ENCODE measurements at regions not wholly inside any gene's neighbourhood (a gene's known extent, or its start where the extent isn't known, plus 50 kb on each side); places are given as distances from the start of the nearest gene placed in this dataset.

DNA sequence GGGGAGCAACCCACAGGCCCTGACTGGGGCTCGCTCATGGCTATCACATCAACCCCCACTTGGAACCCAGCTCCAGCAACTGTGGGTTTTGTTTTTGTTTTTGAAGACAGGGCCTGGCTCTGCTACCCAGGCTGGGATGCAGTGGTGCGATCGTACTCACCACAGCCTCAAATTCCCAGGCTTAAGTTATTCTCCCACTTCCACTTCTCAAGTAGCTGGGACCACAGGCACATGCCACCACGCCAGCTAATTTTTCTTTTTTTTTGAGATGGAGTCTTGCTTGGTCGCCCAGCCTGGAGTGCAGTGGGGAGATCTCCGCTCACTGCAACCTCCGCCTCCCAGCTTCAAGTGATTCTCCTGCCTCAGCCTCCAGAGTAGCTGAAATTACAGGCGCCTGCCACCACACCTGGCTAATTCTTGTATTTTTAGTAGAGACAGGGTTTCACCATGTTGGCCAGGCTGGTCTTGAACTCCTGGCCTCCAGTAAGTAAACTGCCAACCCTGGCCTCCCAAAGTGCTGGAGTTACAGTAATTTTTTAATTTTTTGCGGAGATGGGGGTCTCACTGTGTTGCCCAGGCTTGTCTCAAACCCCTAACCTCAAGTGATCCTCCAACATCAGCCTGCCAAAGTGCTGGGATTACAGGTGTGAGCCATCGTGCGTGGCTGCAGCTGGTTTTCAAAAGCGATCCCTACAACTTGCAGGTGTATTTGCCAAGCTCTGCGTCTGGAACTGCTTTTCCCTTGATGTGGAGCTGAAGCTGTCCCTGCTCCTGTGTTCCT lies 228.7 kb downstream of the SKIDA1 start:
- DNase-seq (ENCODE audit: low read depth, low spot score): no peak
- H3K27me3 ChIP-seq (replicated peaks in 1 of 2; ENCODE audit: control insufficient read depth in 2 of 2, insufficient read depth in 2 of 2, low read length in 1 of 2): peaks cover 0 to 3% of the 10 kb centered on the region in 2 experiments; a peak in 1 of 4 replicates
- no peaks in the 10 kb centered on the region for H4K20me1 ChIP-seq (ENCODE audit: control insufficient read depth, insufficient read depth)
- no peak overlapping the region for H3K27ac ChIP-seq (ENCODE audit: control insufficient read depth, insufficient read depth)
- no peaks in the 10 kb centered on the region for H3K4me1 ChIP-seq (ENCODE audit: control insufficient read depth, insufficient read depth, low read length)
- WGBS (ENCODE audit: insufficient coverage, insufficient replicate concordance, low lambda C conversion rate, missing lambda C conversion rate): 50% methylated on average over 13 of the region's 13 CpGs
- BruUV-seq (replicated peaks): no TSS peak
- intact Hi-C loops (cut with micrococcal nuclease; ENCODE audit: unreplicated experiment) (no loop called here), in situ Hi-C loops (cut with MboI) (loop anchor here (25.0 kb wide), 1 partner anchor 191 kb away; no protein-coding TSS in a partner anchor)
- no peaks in the 10 kb centered on the region for H3K9me3 ChIP-seq (replicated peaks; ENCODE audit: control insufficient read depth, insufficient read depth, low read length)
- H3K4me2 ChIP-seq (ENCODE audit: control insufficient read depth, insufficient read depth): no peak overlapping the region
- no peak overlapping the region for H3K9ac ChIP-seq (ENCODE audit: control insufficient read depth, insufficient read depth, low read length)
- no peak for ATAC-seq
- no peak for FAIRE-seq
- H3K79me2 ChIP-seq (ENCODE audit: control insufficient read depth, insufficient read depth, low read length): no peaks in the 10 kb centered on the region
- CTCF ChIA-PET: interaction anchor here (1.6 kb wide), 1 partner anchor 78 kb away, joined by 3 read pairs; no protein-coding TSS in a partner anchor
- RAD21 ChIA-PET (ENCODE audit: unreplicated experiment): no interaction called here
- SMC1A ChIA-PET (ENCODE audit: uncharacterized antibody, unreplicated experiment): interaction anchor here (0.7 to 1.1 kb wide), 2 partner anchors 11 to 292 kb away, joined by 3 read pairs; no protein-coding TSS in a partner anchor
- H2AFZ ChIP-seq (ENCODE audit: control insufficient read depth, low read depth, low read length): no peak overlapping the region
- no peak overlapping the region for H3K4me3 ChIP-seq
- no peaks in the 10 kb centered on the region for H3K36me3 ChIP-seq (ENCODE audit: control insufficient read depth in 2 of 2, insufficient read depth in 2 of 2, low read length in 1 of 2)
- POLR2A ChIA-PET: no interaction called here
- TF ChIP-seq ETV6 (conservative IDR thresholded peaks at IDR 0.05 in 1 of 2, IDR thresholded peaks at IDR 0.05 in 1 of 2; ENCODE audit: borderline replicate concordance in 1 of 2, low read depth in 1 of 2) (no peak), ASH2L (IDR thresholded peaks at IDR 0.05; ENCODE audit: borderline replicate concordance, low read depth) (no peak), RBBP5 (conservative IDR thresholded peaks at IDR 0.05) (no peak), PKNOX1 (IDR thresholded peaks at IDR 0.05) (no peak), NRF1 (conservative IDR thresholded peaks at IDR 0.05; ENCODE audit: low read depth, low read length) (no peak), MTA2 (IDR thresholded peaks at IDR 0.05; ENCODE audit: low read depth) (no peak), EGR1 (IDR thresholded peaks at IDR 0.05; ENCODE audit: borderline replicate concordance in 1 of 2, low read depth in 2 of 2, low read length in 2 of 2) (no peak), CHD2 (IDR thresholded peaks at IDR 0.05; ENCODE audit: borderline replicate concordance, low read depth, low read length) (no peak), ZBED1 (IDR thresholded peaks at IDR 0.05; ENCODE audit: borderline replicate concordance) (no peak), ZSCAN29 (IDR thresholded peaks at IDR 0.05) (no peak), KAT2A (conservative IDR thresholded peaks at IDR 0.05; ENCODE audit: control insufficient read depth, low read depth, low read length) (no peak), TCF3 (IDR thresholded peaks at IDR 0.05; ENCODE audit: borderline replicate concordance, insufficient read depth, low read depth, low read length) (no peak), SUZ12 (IDR thresholded peaks at IDR 0.05; ENCODE audit: unreplicated experiment) (no peak), ZNF274 (IDR thresholded peaks at IDR 0.05; ENCODE audit: insufficient read depth, insufficient read length) (no peak), TCF12 (IDR thresholded peaks at IDR 0.05; ENCODE audit: low read depth, low read length) (no peak), NBN (IDR thresholded peaks at IDR 0.05) (no peak)
- TF ChIP-seq, protein P1, sequence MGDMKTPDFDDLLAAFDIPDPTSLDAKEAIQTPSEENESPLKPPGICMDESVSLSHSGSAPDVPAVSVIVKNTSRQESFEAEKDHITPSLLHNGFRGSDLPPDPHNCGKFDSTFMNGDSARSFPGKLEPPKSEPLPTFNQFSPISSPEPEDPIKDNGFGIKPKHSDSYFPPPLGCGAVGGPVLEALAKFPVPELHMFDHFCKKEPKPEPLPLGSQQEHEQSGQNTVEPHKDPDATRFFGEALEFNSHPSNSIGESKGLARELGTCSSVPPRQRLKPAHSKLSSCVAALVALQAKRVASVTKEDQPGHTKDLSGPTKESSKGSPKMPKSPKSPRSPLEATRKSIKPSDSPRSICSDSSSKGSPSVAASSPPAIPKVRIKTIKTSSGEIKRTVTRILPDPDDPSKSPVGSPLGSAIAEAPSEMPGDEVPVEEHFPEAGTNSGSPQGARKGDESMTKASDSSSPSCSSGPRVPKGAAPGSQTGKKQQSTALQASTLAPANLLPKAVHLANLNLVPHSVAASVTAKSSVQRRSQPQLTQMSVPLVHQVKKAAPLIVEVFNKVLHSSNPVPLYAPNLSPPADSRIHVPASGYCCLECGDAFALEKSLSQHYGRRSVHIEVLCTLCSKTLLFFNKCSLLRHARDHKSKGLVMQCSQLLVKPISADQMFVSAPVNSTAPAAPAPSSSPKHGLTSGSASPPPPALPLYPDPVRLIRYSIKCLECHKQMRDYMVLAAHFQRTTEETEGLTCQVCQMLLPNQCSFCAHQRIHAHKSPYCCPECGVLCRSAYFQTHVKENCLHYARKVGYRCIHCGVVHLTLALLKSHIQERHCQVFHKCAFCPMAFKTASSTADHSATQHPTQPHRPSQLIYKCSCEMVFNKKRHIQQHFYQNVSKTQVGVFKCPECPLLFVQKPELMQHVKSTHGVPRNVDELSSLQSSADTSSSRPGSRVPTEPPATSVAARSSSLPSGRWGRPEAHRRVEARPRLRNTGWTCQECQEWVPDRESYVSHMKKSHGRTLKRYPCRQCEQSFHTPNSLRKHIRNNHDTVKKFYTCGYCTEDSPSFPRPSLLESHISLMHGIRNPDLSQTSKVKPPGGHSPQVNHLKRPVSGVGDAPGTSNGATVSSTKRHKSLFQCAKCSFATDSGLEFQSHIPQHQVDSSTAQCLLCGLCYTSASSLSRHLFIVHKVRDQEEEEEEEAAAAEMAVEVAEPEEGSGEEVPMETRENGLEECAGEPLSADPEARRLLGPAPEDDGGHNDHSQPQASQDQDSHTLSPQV (IDR thresholded peaks at IDR 0.05): no peak
- TF ChIP-seq, protein P2, sequence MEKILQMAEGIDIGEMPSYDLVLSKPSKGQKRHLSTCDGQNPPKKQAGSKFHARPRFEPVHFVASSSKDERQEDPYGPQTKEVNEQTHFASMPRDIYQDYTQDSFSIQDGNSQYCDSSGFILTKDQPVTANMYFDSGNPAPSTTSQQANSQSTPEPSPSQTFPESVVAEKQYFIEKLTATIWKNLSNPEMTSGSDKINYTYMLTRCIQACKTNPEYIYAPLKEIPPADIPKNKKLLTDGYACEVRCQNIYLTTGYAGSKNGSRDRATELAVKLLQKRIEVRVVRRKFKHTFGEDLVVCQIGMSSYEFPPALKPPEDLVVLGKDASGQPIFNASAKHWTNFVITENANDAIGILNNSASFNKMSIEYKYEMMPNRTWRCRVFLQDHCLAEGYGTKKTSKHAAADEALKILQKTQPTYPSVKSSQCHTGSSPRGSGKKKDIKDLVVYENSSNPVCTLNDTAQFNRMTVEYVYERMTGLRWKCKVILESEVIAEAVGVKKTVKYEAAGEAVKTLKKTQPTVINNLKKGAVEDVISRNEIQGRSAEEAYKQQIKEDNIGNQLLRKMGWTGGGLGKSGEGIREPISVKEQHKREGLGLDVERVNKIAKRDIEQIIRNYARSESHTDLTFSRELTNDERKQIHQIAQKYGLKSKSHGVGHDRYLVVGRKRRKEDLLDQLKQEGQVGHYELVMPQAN (conservative IDR thresholded peaks at IDR 0.05): no peak
